Mucosa of gallbladder (tissue), 1 donor: ENCODE measurements at regions not wholly inside any gene's neighbourhood (a gene's known extent, or its start where the extent isn't known, plus 50 kb on each side); places are given as distances from the start of the nearest gene placed in this dataset.
"Not testable (repeated sequence)": the region's sequence is repeated elsewhere in the genome, so short reads cannot be mapped to it uniquely, and the experiment has no call there.

Experiments used
- DNase-seq: peaks from one replicate; pipeline ENCODE4 v3.0.0-alpha.2; 2020; ENCODE audit warnings: low spot score
- donor health status: DM: no; HTN: no; CAD: no.

DNA sequence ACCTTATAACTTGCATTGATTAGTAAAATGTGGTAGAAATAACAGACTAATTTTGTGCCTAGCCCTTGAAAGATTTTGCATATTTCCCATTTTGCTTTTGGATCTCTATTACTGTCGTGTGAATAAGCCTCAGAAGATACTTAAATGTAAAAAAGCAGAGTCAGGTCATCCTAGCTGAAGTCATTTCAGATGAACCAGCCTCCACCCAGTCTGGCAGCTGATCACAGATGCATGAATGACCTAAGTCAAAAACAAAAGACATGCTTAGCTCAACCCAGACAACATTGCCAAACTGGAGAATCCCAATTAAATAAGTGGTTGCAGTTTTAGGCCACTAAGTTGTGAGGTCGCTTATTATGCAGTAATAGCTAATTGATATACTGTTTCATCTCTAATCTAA, 349.9 kb downstream of the C12orf50 start:
- DNase-seq = no peak

DNA sequence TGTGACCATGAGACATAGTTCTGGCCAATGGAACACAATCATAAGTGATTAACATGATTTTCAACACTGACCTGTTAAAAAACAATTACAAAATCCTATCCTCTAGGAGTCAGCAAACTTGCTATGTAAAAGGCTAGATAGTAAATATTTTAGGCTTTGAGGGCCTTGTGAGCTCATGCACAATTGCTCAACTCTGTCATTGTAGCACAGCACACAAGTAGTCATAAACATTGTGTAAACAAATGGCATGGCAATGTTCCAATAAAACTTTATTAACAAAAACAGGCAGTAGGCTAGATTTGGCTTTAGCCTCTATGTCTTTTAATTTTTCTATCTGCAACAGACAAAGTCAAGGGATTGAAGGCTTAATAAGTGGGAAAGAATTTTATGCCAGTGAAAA, 350.7 kb downstream of the C12orf50 start:
- no peak for DNase-seq

DNA sequence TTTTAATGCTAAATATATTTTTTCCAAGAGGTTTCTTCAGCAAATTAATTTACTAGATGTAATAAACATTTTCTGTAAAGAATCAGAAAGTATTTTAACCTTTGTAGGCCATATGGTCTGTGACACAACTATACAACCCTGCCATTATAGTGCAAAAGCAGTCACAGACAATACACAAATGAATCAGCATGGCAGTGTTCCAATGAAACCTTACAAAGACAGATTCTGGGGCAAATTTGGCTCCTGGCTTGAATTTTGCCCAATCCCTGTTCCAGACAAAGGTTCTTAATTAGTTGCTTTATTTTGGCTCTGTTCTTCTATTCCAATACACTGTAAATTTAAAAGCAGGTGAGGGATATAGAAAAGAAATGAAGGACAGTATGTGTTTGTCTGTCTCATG, 352.5 kb downstream of the C12orf50 start:
- DNase-seq = no peak

DNA sequence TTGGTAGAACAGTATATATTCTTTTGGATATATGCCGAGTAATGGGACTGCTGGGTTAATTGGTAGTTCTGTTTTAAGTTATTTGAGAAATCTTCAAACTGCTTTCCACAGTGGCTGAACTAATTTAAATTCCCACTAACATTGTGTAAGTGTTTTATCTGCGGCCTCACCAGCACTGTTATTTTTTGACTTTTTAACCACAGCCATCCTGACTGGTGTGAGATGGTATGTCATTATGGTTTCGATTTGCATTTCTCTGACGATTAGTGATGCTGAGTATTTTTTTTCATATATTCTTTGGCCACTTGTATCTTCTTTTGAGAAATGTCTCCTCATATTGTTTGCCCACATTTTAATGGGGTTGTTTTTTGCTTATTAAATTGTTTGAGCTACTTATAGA, 357.4 kb downstream of the C12orf50 start:
- no peak for DNase-seq

DNA sequence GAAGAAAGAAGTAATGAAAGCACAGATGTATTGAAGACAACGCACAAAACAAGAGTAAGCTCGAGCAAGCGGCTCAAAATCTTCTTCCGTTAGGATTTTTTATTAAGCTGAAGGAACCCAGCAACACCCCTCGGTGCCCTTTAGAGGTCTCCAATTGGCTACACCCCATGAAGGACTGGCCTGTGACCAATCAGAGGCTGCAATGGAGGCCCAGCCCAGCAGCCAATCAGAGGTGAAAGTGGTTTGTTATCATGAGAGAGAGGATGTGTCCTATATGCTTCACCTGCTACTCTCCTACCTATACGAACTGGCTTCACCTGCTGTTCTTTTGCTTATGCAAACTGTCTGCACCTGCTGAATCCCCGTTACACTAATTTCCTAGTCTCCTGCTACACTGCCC, 358.8 kb downstream of the C12orf50 start:
- DNase-seq = no peak

DNA sequence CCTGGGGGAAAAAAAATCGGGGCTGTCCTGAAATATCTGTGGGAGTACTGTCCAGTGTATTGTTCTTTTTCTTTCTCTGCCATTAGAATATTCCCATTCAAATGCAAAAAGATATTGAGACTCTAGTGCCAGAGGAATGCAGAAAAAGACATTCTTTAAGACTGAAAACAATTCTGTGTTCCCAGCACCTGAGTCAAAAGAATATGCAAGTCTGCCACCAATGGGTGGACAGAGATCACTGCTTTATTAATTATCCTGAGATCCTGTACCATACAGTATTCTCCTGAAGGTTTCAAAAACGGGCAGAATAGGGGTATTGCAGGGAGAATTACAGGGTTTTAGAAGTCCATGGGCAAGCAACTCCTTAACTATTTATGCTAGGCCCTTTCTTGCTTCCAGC, 361.8 kb downstream of the C12orf50 start:
- DNase-seq = peak; percentile 12

DNA sequence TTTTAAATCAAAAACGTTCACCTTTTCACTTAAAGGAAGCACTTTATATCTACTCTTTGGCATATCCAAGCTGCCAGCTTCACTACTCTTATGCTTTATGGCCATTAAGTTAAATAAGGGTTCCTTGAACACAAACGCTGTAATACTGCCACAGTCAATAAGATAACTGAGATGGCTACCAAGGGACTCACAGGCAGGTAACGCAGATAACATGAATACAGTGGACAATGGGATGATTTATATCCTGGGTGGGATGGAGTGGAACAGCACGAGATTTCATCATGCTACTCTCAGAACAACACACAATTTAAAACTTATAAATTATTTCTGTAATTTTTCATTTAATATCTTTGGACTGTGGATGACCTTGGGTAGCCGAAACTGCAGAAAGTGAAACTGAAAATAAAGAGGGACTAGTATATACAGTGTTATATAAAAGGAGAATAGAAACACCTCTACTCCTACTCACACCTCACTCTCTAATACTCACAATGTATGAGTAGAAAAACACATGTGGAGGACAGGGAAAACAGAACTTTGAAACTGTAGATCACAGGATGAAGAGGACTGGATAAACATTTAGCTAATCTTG, 367.3 kb downstream of the C12orf50 start:
- DNase-seq = no peak

DNA sequence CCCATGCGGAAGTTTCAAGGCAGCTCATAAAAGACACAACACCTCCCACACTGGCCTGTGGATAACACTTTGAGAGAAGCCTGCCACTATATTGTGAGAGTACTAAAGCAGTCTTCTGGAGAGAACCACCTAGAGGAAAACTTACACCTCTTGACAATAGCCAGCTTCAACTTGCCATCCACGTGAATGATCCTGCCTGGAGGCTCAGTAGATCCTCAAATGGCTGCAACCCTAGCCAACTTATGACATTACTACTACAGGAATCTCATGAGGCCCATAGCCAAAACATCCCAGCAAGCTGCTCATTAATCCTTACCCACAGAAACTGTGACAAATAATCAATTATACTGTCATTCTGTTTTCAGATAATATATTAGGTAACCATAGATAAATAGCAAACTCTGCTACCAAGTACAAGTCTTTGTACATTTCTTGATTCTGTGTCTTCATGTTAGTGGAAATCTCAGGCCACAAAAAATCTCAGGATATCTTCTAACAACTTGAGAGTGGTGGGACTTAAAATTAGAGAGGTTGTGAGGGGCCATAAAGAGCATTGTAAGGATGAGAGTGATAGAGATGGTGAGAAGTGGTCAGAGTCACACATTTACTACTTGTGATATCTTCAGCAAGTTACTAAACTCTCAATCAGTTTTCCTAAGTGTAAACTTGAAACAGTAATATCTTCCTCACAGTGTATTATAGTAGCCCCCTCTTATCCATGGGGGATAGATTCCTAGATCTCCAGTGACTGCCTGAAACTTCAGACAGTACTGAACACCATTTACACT, 368.0 kb downstream of the C12orf50 start:
- peak; percentile 44 for DNase-seq

DNA sequence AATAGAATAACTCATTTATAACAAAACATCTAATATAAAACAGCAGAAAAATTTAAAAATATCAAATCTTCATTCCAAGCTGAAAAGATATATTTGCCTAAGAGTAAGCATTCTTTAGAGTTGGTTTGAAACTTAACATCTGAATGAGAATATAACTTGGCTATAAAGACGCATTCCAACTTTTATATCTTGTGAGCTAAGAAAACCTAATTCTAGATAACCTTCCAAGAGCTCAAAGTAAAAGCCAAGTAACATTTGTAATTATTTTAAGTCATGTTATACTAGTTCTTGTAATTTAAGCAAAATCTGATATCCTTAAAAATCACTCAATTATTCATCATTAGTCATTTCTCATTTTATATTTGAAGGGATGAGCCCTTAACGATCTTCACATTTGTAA, 368.9 kb downstream of the C12orf50 start:
- DNase-seq = no peak

DNA sequence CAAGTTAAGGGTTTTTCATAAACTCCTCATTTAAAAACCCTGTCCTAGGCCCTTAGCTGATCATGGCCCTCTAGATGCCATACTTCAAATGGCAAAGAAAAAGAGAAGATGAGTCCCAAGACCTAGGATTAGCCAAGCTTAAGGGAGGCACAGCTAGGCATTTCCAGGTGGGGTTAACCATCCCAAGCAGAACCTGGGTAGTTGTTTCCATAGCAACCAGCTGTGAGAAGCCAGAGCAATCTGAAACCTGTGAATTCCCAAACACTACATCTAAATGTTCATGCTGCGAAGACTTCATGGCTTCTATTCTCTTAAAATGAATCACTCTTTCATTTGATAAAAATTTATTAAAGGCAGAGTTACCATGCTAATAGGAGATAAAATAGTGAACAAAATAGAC, 372.9 kb downstream of the C12orf50 start:
- DNase-seq = no peak

DNA sequence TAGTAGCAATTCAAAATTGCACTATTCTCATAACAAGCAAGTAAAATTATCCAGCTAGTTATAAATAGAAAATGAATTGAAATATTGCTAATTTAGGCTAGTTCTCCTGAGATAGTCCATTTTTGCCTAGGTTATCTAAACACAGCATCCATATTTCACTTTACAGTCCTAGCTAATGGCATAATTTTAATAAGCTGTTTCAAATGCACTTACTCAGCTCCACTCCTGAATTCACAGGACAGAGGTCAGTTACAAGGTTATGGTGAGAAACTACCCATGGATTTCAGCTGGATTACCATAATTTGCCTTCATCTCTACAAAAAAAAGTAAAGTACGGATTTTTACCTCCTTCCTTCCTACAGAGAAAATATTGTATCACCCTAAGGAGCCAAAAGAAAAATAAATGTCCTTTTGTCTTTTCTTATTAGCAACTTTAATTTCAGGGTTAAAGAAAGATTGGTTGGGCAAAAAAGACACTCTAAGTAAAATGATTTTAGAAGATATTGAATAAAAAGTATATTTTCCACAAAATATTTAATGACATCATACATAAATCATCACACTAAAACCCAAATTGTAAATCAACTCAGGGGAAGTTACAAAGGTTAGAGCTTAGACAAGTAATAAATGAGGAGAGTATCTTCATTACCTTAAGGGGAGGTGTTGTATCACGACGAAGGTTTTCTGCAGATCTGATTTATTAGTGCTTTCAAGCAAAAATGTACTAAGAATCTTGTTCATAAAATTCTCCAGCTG, 377.4 kb downstream of the C12orf50 start:
- DNase-seq = no peak

GRCh38 chr12:87642245-87642644, 387.0 kb downstream of the C12orf50 start:
- no peak for DNase-seq

DNA sequence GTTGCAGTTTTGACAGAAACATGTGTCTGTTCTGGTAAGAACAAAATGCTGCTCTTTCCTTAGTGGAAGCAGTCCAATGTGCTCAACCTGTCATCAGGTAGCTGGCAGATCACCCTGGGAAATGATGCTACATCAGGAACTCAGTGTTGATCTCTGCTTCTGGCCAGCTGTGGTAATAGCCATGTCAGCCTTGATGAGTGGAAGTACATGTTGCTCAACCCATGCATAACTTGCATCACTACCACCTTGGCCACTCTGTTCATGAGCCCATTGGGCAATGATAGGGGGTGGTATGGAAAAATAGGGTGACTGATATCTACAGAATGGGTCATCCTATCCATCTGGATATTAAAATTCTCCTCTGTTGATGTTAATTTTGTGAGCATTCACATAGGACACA, 411.0 kb downstream of the C12orf50 start:
- no peak for DNase-seq

GRCh38 chr12:87612996-87613395, 416.2 kb downstream of the C12orf50 start:
- DNase-seq = no peak

- no peak for DNase-seq
These were observed 420.9 kb downstream of the C12orf50 start for GRCh38 chr12:87608321-87608720.

- DNase-seq = no peak
These were observed 425.5 kb downstream of the C12orf50 start for GRCh38 chr12:87603727-87604126.

DNA sequence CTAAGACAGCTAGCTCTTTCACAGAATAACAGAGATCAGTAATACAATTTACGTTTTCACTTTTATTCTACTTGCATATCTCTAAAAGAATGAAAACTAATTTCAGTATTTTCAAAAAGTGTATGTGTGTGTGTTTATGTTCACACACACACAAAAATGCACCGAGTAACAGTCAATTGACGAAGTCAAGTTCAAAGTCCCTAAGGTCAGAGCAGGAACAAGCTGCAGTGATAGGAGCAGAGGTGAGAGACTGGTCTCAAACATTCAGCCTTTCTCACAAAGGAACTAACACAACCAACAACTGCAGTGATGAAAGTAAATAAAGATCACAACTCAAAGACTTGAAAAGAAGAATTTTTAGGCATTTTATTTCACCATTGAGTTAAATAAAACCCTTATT, 429.7 kb downstream of the C12orf50 start:
- DNase-seq = no peak

DNA sequence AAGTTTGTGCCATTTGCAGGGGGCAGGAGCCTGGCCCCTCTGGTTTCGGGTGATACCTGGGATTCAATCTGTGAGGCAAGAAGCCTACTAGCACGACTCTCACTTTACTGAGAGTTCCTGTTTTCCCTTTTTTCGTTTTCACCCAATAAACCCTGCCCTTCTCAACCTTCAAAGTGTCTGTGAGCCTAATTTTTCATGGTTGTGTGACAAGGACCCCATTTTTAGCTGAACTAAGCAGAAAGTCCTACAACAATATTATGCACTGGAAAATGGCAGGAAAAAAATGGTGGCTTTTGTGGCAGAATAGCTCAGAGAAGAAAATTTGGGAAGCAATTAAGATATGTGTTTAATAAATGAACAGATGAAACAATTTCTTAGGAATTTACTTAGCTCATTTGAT, 432.1 kb downstream of the C12orf50 start:
- DNase-seq = no peak

GRCh38 chr12:87596636-87597035, 432.6 kb downstream of the C12orf50 start:
- no peak for DNase-seq

GRCh38 chr12:87596134-87596533, 433.1 kb downstream of the C12orf50 start:
- DNase-seq = no peak

DNA sequence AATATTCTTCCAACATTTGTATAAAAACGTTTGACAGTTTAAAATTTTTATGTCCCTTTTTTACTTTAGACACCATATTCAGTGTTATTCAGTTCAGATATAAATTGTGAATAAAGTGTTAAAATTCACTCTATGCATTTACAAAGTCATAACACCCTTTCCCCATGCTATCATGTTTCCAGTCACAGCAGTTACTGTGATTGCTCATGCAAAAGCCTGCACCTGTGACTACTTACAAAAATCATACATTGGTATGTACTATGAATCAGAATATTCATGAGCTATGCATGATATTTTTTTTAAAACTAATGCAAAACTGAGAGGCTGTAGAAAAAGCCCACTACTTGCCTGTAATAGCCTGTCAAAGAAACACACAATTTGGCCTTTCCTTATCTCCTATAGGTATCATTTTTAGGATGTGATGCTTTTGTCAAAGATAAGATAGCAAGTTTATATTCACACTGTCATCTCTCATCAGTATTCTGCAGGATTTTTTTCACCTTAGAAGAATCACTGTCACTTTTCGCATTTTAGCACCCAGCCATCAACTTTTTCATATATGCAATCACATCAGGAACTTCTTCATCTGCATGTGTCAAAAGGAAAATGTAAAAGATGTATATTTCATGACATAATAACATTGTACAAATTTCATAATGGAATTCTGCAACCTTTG, 443.2 kb downstream of the C12orf50 start:
- DNase-seq = no peak

DNA sequence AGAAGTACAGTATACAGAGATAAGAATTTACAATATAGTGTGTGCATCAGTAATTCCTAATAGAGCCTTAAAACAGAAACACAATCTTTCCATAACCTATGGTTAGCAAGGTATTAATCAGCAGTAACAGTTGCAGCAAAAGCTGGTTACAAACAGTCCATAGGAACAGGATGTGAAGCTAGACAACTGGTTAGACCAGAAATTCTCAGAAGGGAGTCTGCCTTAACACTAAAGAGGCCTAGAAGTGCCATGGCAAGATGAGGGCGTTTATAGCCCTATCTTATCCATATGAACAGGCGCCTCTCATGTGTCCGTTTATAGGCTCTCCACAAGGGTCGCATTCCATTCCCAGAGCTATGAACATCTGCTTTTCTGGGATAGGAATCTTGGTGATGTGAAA, 450.1 kb downstream of the C12orf50 start:
- not testable (repeated sequence) for DNase-seq
